Astrocyte (in vitro differentiated cells and primary cell): ENCODE measurements at regions not wholly inside any gene's neighbourhood (a gene's known extent, or its start where the extent isn't known, plus 50 kb on each side); places are given as distances from the start of the nearest gene placed in this dataset.
"Not testable (repeated sequence)": the region's sequence is repeated elsewhere in the genome, so short reads cannot be mapped to it uniquely, and the experiment has no call there.

Source experiments
- DNase-seq: peaks from one replicate; pipeline ENCODE4 v3.0.0-alpha.2; 2010; ENCODE audit warnings: low read depth
- FAIRE-seq: peaks from 2 replicates; lab custom pipeline; 2011; peaks lifted over from hg19 to GRCh38; lab: Jason Lieb, UNC
- H2AFZ ChIP-seq: 2 replicates; pipeline ENCODE4 v1.6.0; 2012; ENCODE audit warnings: low read depth, low read length, inconsistent platforms
- H3K27ac ChIP-seq: 2 replicates; pipeline ENCODE4 v1.5.1; 2011; ENCODE audit warnings: low read depth, low read length, inconsistent platforms
- H3K27me3 ChIP-seq: 2 replicates; pipeline ENCODE4 v1.6.0; 2011; ENCODE audit warnings: low read length, inconsistent platforms; ENCODE audit not compliant: insufficient read depth
- H3K36me3 ChIP-seq: 2 replicates; pipeline ENCODE4 v1.5.1; 2011; ENCODE audit warnings: low read length, inconsistent platforms; ENCODE audit not compliant: insufficient read depth
- H3K4me1 ChIP-seq: 2 replicates; pipeline ENCODE4 v1.5.1; 2011; ENCODE audit warnings: low read length, inconsistent platforms; ENCODE audit not compliant: insufficient read depth
- H3K4me2 ChIP-seq: 2 replicates; pipeline ENCODE4 v1.6.0; 2012; ENCODE audit warnings: low read length, inconsistent platforms
- H3K4me3 ChIP-seq: 2 replicates; pipeline ENCODE4 v1.5.1; 2011; ENCODE audit warnings: low read depth, mild to moderate bottlenecking, low read length, inconsistent platforms; ENCODE audit not compliant: insufficient read depth
- H3K79me2 ChIP-seq: 2 replicates; pipeline ENCODE4 v1.6.0; 2012; ENCODE audit warnings: mild to moderate bottlenecking, low read length, inconsistent platforms; ENCODE audit not compliant: insufficient read depth
- H3K9ac ChIP-seq: 2 replicates; pipeline ENCODE4 v1.6.0; 2012; ENCODE audit warnings: mild to moderate bottlenecking, low read length, inconsistent platforms
- H3K9me3 ChIP-seq: 2 replicates; pipeline ENCODE4 v1.5.1; 2012; ENCODE audit warnings: low read depth, mild to moderate bottlenecking, low read length, inconsistent platforms; ENCODE audit not compliant: insufficient read depth
- H4K20me1 ChIP-seq: 2 replicates; pipeline ENCODE4 v1.6.0; 2012; ENCODE audit warnings: low read length, inconsistent platforms; ENCODE audit not compliant: insufficient read depth
- H3K27ac Mint-ChIP-seq: one replicate; pipeline ENCODE4 v1.8.0; 2021; ENCODE audit warnings: mild to moderate bottlenecking, mixed read lengths; ENCODE audit not compliant: unreplicated experiment
- H3K27me3 Mint-ChIP-seq: one replicate; pipeline ENCODE4 v1.8.0; 2021; ENCODE audit warnings: low read depth, mixed read lengths; ENCODE audit not compliant: unreplicated experiment
- H3K36me3 Mint-ChIP-seq: one replicate; pipeline ENCODE4 v1.8.0; 2021; ENCODE audit warnings: low read depth, mixed read lengths; ENCODE audit not compliant: unreplicated experiment
- H3K4me1 Mint-ChIP-seq: one replicate; pipeline ENCODE4 v1.8.0; 2021; ENCODE audit warnings: low read depth, mixed read lengths; ENCODE audit not compliant: unreplicated experiment
- H3K4me3 Mint-ChIP-seq: one replicate; pipeline ENCODE4 v1.8.0; 2021; ENCODE audit warnings: mild to moderate bottlenecking, moderate library complexity, mixed read lengths; ENCODE audit not compliant: unreplicated experiment
- H3K9me3 Mint-ChIP-seq: one replicate; pipeline ENCODE4 v1.8.0; 2021; ENCODE audit warnings: mild to moderate bottlenecking, mixed read lengths; ENCODE audit not compliant: unreplicated experiment
- CTCF ChIP-seq: IDR thresholded peaks from 2 replicates; pipeline ENCODE4 v1.5.1; 2011; ENCODE audit warnings: low read depth, mild to moderate bottlenecking, inconsistent platforms, low read length, moderate library complexity; ENCODE audit not compliant: insufficient read depth
- EZH2 ChIP-seq: IDR thresholded peaks from 2 replicates; pipeline ENCODE4 v1.6.1; 2012; ENCODE audit warnings: mild to moderate bottlenecking, low read length, inconsistent platforms; ENCODE audit not compliant: insufficient read depth

- no peak overlapping the region for H3K4me3 Mint-ChIP-seq
Measured at GRCh38 chr5:135735831-135736230, 98.6 kb upstream of the SLC25A48 start.

GRCh38 chr5:135734956-135735355 is 99.5 kb upstream of the SLC25A48 start:
- not testable (repeated sequence) for FAIRE-seq

More at GRCh38 chr5:135735831-135736230, 98.6 kb upstream of the SLC25A48 start:
- Mint-ChIP-seq H3K36me3 (peaks cover 2% of the 10 kb centered on the region), H3K27me3 (peaks cover 30% of the 10 kb centered on the region), H3K27ac (no peak overlapping the region), H3K4me1 (peaks cover 8% of the 10 kb centered on the region), H3K9me3 (peaks cover 4% of the 10 kb centered on the region)
- Histone ChIP-seq H3K4me2 (no peak overlapping the region), H3K79me2 (no peaks in the 10 kb centered on the region), H4K20me1 (no peaks in the 10 kb centered on the region), H3K27ac (no peak overlapping the region), H3K9me3 (no peaks in the 10 kb centered on the region), H3K9ac (no peak overlapping the region), H2AFZ (no peak overlapping the region), H3K27me3 (no peaks in the 10 kb centered on the region), H3K4me3 (no peak overlapping the region), H3K4me1 (peaks cover 4% of the 10 kb centered on the region), H3K36me3 (no peaks in the 10 kb centered on the region)
- TF ChIP-seq EZH2 (no peak), CTCF (no peak)
- no peak for DNase-seq
- FAIRE-seq = no peak

GRCh38 chr5:135731034-135731433 is 103.4 kb upstream of the SLC25A48 start:
- not testable (repeated sequence) for H3K27me3 ChIP-seq, FAIRE-seq, H2AFZ ChIP-seq, H3K9me3 ChIP-seq, H3K27ac ChIP-seq, H3K36me3 Mint-ChIP-seq, H3K4me2 ChIP-seq, DNase-seq, H3K27ac Mint-ChIP-seq, H3K9me3 Mint-ChIP-seq, H3K4me1 Mint-ChIP-seq, H3K9ac ChIP-seq, H3K4me3 Mint-ChIP-seq, H3K79me2 ChIP-seq, H4K20me1 ChIP-seq, H3K36me3 ChIP-seq, H3K4me3 ChIP-seq, H3K4me1 ChIP-seq
- H3K27me3 Mint-ChIP-seq = peaks cover 15% of the 10 kb centered on the region

More at GRCh38 chr5:135734956-135735355, 99.5 kb upstream of the SLC25A48 start:
- not testable (repeated sequence) for H3K4me3 Mint-ChIP-seq, H3K36me3 Mint-ChIP-seq, H3K9me3 ChIP-seq, H3K79me2 ChIP-seq, H3K36me3 ChIP-seq, H3K27ac ChIP-seq, H3K9ac ChIP-seq, H2AFZ ChIP-seq, H4K20me1 ChIP-seq, H3K27me3 ChIP-seq, H3K4me2 ChIP-seq, DNase-seq, H3K4me1 Mint-ChIP-seq, H3K4me1 ChIP-seq, H3K27ac Mint-ChIP-seq, H3K9me3 Mint-ChIP-seq, H3K4me3 ChIP-seq
- H3K27me3 Mint-ChIP-seq = peaks cover 30% of the 10 kb centered on the region

GRCh38 chr5:135730161-135730560 is 104.3 kb upstream of the SLC25A48 start:
- H3K4me3 Mint-ChIP-seq, H3K36me3 Mint-ChIP-seq: not testable (repeated sequence)
- H3K27me3 Mint-ChIP-seq = peaks cover 10% of the 10 kb centered on the region

More at GRCh38 chr5:135730161-135730560, 104.3 kb upstream of the SLC25A48 start:
- H2AFZ ChIP-seq, FAIRE-seq, H3K4me2 ChIP-seq, H3K4me1 Mint-ChIP-seq, DNase-seq, H3K9ac ChIP-seq, H3K36me3 ChIP-seq, H3K79me2 ChIP-seq, H3K27me3 ChIP-seq, H3K4me3 ChIP-seq, H3K9me3 Mint-ChIP-seq, H3K4me1 ChIP-seq, H3K9me3 ChIP-seq, H4K20me1 ChIP-seq, H3K27ac ChIP-seq, H3K27ac Mint-ChIP-seq: not testable (repeated sequence)
